ENCODE measurements at regions not wholly inside any gene's neighbourhood (a gene's known extent, or its start where the extent isn't known, plus 50 kb on each side); places are given as distances from the start of the nearest gene placed in this dataset.

- TF ChIP-seq CTCF (conservative IDR thresholded peaks at IDR 0.05; ENCODE audit: low read depth in 2 of 2) (no peak), ZNF462 (CRISPR knock-in tag; IDR thresholded peaks at IDR 0.05) (no peak), NANOG (IDR thresholded peaks at IDR 0.05; ENCODE audit: borderline replicate concordance) (no peak)
These were observed 190.2 kb upstream of the BANK1 start (continued) for GRCh38 chr4:101600287-101600686.

- no peak for TF ChIP-seq NANOG (IDR thresholded peaks at IDR 0.05; ENCODE audit: borderline replicate concordance)
- no peak for TF ChIP-seq POLR2AphosphoS5 (IDR thresholded peaks at IDR 0.05; ENCODE audit: low read depth)
- Histone ChIP-seq H3F3A (replicated peaks; ENCODE audit: low read depth) (no peaks in the 10 kb centered on the region), H3K4me3 (no peak overlapping the region), H3K4me2 (no peak overlapping the region), H2AFZ (no peak overlapping the region), H3K9me2 (ENCODE audit: insufficient read depth) (no peaks in the 10 kb centered on the region; the same call in 1 of the 2 replicates), H3K79me2 (replicated peaks; ENCODE audit: insufficient read depth) (no peaks in the 10 kb centered on the region), H3K27me3 (ENCODE audit: insufficient read depth) (no peaks in the 10 kb centered on the region), H3K27ac (ENCODE audit: low read depth) (no peak overlapping the region), H3K36me3 (ENCODE audit: insufficient read depth) (no peaks in the 10 kb centered on the region), H4K20me1 (replicated peaks; ENCODE audit: insufficient read depth) (no peaks in the 10 kb centered on the region), H3K4me1 (ENCODE audit: insufficient read depth) (no peaks in the 10 kb centered on the region; the same call in 1 of the 2 replicates)
- H3K27ac Mint-ChIP-seq: no peak overlapping the region
- 0 out of 3 replicates have a peak, but pooled peaks cover 2% of the 10 kb centered on the region for H3K4me1 Mint-ChIP-seq
- no peaks in the 10 kb centered on the region for H3K36me3 Mint-ChIP-seq (ENCODE audit: low read depth)
- H3K27me3 Mint-ChIP-seq (ENCODE audit: insufficient read depth, low read depth, poor library complexity): no peaks in the 10 kb centered on the region
- no peak overlapping the region for H3K4me3 Mint-ChIP-seq
- no peaks in the 10 kb centered on the region for H3K9me3 Mint-ChIP-seq
- ATAC-seq (no peak), DNase-seq (ENCODE audit: low spot score) (no peak)
These were observed 190.9 kb upstream of the BANK1 start for GRCh38 chr4:101599620-101600019.

Data from GM23338 (cell line).